Kidney (tissue), 13 donors: ENCODE measurements at regions not wholly inside any gene's neighbourhood (a gene's known extent, or its start where the extent isn't known, plus 50 kb on each side); places are given as distances from the start of the nearest gene placed in this dataset.
"Not testable (repeated sequence)": the region's sequence is repeated elsewhere in the genome, so short reads cannot be mapped to it uniquely, and the experiment has no call there.

Experiments used
- DNase-seq, 5 donors: peaks; one replicate each; pipeline ENCODE4 v3.0.0-alpha.2; 2013 to 2020
- FAIRE-seq: peaks from 2 replicates; lab custom pipeline; 2012; peaks lifted over from hg19 to GRCh38; lab: Jason Lieb, UNC
- H3K27ac ChIP-seq, 2 donors: one replicate each; pipeline ENCODE4 v1.7.0; 2013; ENCODE audit warnings: low read depth in 2 of 2, low read length in 2 of 2, inconsistent platforms in 1 of 2
- H3K27me3 ChIP-seq: one replicate; pipeline ENCODE4 v1.7.1; 2013; ENCODE audit warnings: low read length, inconsistent platforms; ENCODE audit not compliant: control insufficient read depth, insufficient read depth
- H3K36me3 ChIP-seq, 3 donors: one replicate each; pipeline versions ENCODE4 v1.7.0 to v1.7.1; 2013; ENCODE audit warnings: low read length in 3 of 3, control low read depth in 1 of 3, inconsistent platforms in 1 of 3; ENCODE audit not compliant: insufficient read depth in 3 of 3, control insufficient read depth in 2 of 3
- H3K4me1 ChIP-seq, 3 donors: one replicate each; pipeline versions ENCODE4 v1.7.0 to v1.7.1; 2013; ENCODE audit warnings: low read length in 3 of 3, inconsistent platforms in 1 of 3, low read depth in 1 of 3; ENCODE audit not compliant: control insufficient read depth in 2 of 3, insufficient read depth in 2 of 3
- H3K4me3 ChIP-seq, 3 donors: one replicate each; pipeline versions ENCODE4 v1.7.0 to v1.8.1; 2013; ENCODE audit warnings: low read length in 3 of 3, control low read depth in 1 of 3, inconsistent platforms in 1 of 3
- H3K9ac ChIP-seq, 3 donors: one replicate each; pipeline versions ENCODE4 v1.7.0 to v1.7.1; 2013; ENCODE audit warnings: low read length in 3 of 3, control low read depth in 1 of 3, inconsistent platforms in 1 of 3
- H3K9me3 ChIP-seq, 3 donors: one replicate each; pipeline versions ENCODE4 v1.7.0 to v1.7.1; 2013; ENCODE audit warnings: low read length in 3 of 3, control low read depth in 1 of 3, inconsistent platforms in 1 of 3; ENCODE audit not compliant: control insufficient read depth in 2 of 3, insufficient read depth in 1 of 3
- intact Hi-C: fragments of 100-400 bp; cut with DNase I; formaldehyde crosslinking; loops from one replicate; pipeline ENCODE4 v1.11.1; 2022
- TF ChIP-seq, protein P1 (sequence below): IDR thresholded peaks from 3 replicates; pipeline ENCODE4 v1.5.1; 2012; ENCODE audit warnings: mild to moderate bottlenecking, moderate library complexity, borderline replicate concordance; ENCODE audit not compliant: insufficient read depth; ENCODE audit errors: extremely low read depth
- donor health status: control.
- donor health status: control.
- donor health status: control.
- donor health status: control.
- donor health status: control.
- donor health status: DM: yes; HTN: yes; CAD: no.
- donor health status: Normal renal cell carcinoma (clear cell type).

DNA sequence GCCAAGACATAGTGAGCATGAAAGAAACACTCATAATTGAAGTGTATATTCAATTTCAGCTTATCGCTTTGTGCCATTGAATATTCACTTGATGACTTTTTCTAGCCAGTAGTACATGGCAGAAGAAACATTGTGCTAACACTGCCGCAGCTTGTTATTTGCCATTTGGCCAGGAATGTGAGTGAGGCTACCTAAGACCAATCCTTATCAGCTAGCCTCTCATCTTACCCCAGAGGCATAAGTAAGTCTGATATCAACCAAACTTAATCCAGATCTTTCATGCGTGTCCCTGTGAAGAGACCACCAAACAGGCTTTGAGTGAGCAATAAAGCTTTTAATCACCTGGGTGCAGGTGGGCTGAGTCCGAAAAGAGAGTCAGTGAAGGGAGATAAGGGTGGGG is 586.0 kb upstream of the MBL2 start:
- Histone ChIP-seq H3K9ac (no peak overlapping the region), H3K27ac (no peak overlapping the region), H3K9me3 (no peaks in the 10 kb centered on the region), H3K36me3 (no peaks in the 10 kb centered on the region), H3K4me1 (no peaks in the 10 kb centered on the region), H3K4me3 (no peak overlapping the region), H3K27me3 (no peaks in the 10 kb centered on the region)
- DNase-seq (no peak), FAIRE-seq (no peak)
- TF ChIP-seq, protein P1, sequence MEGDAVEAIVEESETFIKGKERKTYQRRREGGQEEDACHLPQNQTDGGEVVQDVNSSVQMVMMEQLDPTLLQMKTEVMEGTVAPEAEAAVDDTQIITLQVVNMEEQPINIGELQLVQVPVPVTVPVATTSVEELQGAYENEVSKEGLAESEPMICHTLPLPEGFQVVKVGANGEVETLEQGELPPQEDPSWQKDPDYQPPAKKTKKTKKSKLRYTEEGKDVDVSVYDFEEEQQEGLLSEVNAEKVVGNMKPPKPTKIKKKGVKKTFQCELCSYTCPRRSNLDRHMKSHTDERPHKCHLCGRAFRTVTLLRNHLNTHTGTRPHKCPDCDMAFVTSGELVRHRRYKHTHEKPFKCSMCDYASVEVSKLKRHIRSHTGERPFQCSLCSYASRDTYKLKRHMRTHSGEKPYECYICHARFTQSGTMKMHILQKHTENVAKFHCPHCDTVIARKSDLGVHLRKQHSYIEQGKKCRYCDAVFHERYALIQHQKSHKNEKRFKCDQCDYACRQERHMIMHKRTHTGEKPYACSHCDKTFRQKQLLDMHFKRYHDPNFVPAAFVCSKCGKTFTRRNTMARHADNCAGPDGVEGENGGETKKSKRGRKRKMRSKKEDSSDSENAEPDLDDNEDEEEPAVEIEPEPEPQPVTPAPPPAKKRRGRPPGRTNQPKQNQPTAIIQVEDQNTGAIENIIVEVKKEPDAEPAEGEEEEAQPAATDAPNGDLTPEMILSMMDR: no peak
- intact Hi-C loops: no loop called here

DNA sequence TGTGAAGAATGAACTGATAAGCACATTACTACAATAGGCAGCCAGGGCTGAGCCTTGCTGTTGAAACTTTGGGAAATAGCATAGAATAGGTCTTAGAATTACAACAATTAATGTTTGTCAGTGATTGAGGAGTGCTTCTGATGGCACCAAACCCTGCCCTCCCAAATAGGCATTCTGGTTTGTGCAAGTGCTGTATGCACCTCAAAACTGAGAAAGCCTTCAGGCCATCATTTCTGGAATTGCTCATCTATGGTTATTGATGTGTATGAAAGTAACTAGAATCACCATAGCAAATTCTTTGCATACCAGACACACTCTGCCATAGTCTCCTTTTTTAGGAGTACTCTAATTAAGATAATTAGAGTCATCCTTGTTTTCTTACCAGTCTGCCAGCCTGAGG is 585.0 kb upstream of the MBL2 start:
- Histone ChIP-seq H3K36me3 (no peaks in the 10 kb centered on the region), H3K9me3 (no peaks in the 10 kb centered on the region), H3K4me1 (no peaks in the 10 kb centered on the region), H3K4me3 (no peak overlapping the region), H3K27ac (no peak overlapping the region), H3K27me3 (no peaks in the 10 kb centered on the region), H3K9ac (no peak overlapping the region)
- DNase-seq (no peak), FAIRE-seq (no peak)
- TF ChIP-seq, protein P1: no peak
- intact Hi-C loops: no loop called here

DNA sequence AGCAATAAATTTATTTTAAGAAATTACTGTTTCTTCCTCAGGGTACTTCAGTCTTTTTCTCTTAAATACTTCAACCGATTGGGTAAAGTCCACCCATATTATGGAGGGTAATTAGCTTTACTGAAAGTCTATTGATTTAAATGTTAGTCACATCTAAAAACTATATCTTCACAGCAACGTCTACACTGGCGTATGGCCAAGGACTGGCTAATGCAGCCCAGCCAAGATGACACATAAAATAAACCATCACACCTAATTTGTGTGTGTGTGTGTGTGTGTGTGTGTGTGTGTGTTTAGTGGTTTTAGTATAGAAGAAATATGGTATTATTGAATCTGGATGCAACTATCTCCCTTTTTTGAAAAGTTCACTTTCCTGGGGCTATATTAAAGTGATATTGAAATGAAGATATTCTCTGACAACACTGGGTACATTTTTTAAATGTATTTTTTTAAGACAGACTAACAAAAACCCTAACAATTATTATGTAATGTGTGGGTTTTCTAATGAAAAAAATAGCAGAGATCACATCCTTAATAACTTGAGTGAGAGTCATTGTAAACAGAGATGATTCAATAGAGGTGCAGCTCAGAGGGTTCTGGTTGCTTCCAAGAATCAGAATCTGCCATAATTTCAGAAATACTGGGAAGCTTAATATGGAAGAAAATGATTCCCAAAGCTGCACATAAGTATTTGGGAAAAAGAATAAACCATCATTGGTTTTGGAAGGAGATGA is 584.2 kb upstream of the MBL2 start:
- Histone ChIP-seq H3K36me3 (no peaks in the 10 kb centered on the region), H3K9me3 (no peaks in the 10 kb centered on the region), H3K27ac (no peak overlapping the region), H3K4me1 (no peaks in the 10 kb centered on the region), H3K4me3 (no peak overlapping the region), H3K27me3 (no peaks in the 10 kb centered on the region), H3K9ac (no peak overlapping the region)
- FAIRE-seq (no peak), DNase-seq (no peak)
- intact Hi-C loops: no loop called here
- TF ChIP-seq, protein P1: no peak

DNA sequence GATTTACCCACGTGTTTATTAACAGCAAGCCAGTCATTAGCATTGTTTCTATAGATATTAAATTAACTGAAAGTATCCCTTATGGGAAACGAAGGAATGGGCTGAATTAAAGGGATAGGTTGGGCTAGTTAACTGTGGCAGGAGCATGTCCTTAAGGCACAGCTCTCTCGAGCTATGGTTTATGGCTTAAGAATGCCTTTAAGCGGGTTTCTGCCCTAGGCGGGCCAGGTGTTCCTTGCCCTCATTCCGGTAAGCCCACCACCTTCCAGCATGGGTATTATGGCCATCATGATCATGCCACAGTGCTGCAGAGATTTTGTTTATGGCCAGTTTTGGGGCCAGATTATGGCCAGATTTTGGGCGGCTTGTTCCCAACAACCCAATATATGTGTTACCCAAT is 569.9 kb upstream of the MBL2 start:
- intact Hi-C loops, H3K4me3 ChIP-seq, FAIRE-seq, H3K9me3 ChIP-seq, DNase-seq, H3K27me3 ChIP-seq, H3K9ac ChIP-seq, H3K4me1 ChIP-seq, H3K27ac ChIP-seq, H3K36me3 ChIP-seq: not testable (repeated sequence)

DNA sequence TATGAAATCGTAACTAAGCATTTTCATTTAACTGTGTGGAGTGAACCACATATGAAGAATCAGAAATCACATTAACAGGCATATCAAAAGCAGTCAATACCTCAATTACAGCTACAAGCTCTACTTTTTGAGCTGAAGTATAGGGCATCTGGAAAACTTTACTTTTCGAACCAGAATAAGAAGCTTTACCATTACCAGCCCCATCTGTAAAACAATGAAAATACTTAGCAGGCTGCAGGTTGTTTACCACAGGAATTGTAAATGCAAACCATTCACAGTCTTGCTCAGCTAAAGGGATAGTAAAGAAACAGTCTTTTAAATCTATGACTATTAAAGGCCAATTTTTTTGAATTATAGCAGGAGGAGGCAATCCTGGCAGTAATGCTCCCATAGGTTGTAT is 565.6 kb upstream of the MBL2 start:
- H3K4me1 ChIP-seq, DNase-seq, H3K4me3 ChIP-seq, FAIRE-seq, H3K9me3 ChIP-seq, H3K27ac ChIP-seq, intact Hi-C loops, H3K36me3 ChIP-seq, H3K27me3 ChIP-seq, H3K9ac ChIP-seq: not testable (repeated sequence)

DNA sequence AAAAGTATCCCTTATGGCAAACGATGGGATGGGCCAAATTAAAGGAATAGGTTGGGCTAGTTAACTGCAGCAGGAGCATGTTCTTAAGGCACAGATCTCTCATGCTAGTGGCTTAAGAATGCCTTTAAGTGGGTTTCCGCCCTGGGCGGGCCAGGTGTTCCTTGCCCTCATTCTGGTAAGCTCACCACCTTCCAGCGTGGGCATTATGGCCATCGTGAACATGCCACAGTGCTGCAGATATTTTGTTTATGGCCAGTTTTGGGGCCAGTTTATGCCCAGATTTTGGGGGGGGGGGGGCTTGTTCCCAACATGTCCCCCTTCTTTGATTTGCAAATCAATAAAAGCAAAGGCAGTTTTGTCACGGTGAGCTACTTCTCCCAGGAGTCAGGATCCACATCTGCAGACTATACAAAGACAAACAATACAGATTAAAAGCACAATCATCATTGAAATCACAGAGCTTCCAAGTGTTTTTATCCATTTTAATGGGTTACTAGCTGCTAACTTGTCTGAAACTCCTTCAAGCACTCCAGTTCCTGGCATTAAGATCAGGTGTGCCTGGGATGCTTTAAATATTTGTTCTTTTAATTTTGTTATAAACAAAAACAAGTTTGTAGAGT is 563.3 kb upstream of the MBL2 start:
- DNase-seq, H3K9ac ChIP-seq, H3K36me3 ChIP-seq, H3K9me3 ChIP-seq, FAIRE-seq, H3K27me3 ChIP-seq, intact Hi-C loops, H3K4me3 ChIP-seq, H3K4me1 ChIP-seq, H3K27ac ChIP-seq: not testable (repeated sequence)
